Nephron (organoid): ENCODE measurements at regions not wholly inside any gene's neighbourhood (a gene's known extent, or its start where the extent isn't known, plus 50 kb on each side); places are given as distances from the start of the nearest gene placed in this dataset.

Source experiments
- H3K27ac Mint-ChIP-seq, 3 experiments: 2 replicates each; pipeline ENCODE4 v1.8.0; 2020; ENCODE audit warnings: mixed read lengths in 3 of 3, mild to moderate bottlenecking in 2 of 3, moderate library complexity in 1 of 3
- H3K27me3 Mint-ChIP-seq: 2 replicates; pipeline ENCODE4 v1.8.0; 2021; ENCODE audit warnings: low read depth, mild to moderate bottlenecking, moderate library complexity, mixed read lengths
- H3K36me3 Mint-ChIP-seq: 2 replicates; pipeline ENCODE4 v1.8.0; 2020; ENCODE audit warnings: low read depth, mixed read lengths
- H3K4me1 Mint-ChIP-seq: 2 replicates; pipeline ENCODE4 v1.8.0; 2020; ENCODE audit warnings: mixed read lengths
- H3K4me3 Mint-ChIP-seq, 3 experiments: 2 replicates each; pipeline ENCODE4 v1.8.0; 2020; ENCODE audit warnings: mild to moderate bottlenecking in 3 of 3, mixed read lengths in 3 of 3, moderate library complexity in 2 of 3
- H3K9me3 Mint-ChIP-seq: 2 replicates; pipeline ENCODE4 v1.8.0; 2020; ENCODE audit warnings: mixed read lengths
- CTCF ChIP-seq, 3 experiments: fragments of 200-600 bp; sonication (generic); IDR thresholded peaks; one replicate each; pipeline ENCODE4 v1.5.0; 2021; ENCODE audit warnings: antibody characterized with exemption in 3 of 3; ENCODE audit not compliant: unreplicated experiment in 3 of 3

- H3K36me3 Mint-ChIP-seq, result no peaks in the 10 kb centered on the region
These were observed 489.9 kb upstream of the BRINP1 start for GRCh38 chr9:119859128-119859527.

GRCh38 chr9:119853126-119853525, 483.9 kb upstream of the BRINP1 start:
- no peaks in the 10 kb centered on the region for H3K4me1 Mint-ChIP-seq
- peaks cover 3% of the 10 kb centered on the region for H3K27me3 Mint-ChIP-seq
- H3K27ac Mint-ChIP-seq, result no peak overlapping the region
- no peak overlapping the region for H3K4me3 Mint-ChIP-seq
- no peaks in the 10 kb centered on the region for H3K9me3 Mint-ChIP-seq
- H3K36me3 Mint-ChIP-seq, result no peaks in the 10 kb centered on the region
- TF ChIP-seq CTCF (IDR thresholded peaks at IDR 0.05; ENCODE audit: unreplicated experiment in 3 of 3), result no peak

More at GRCh38 chr9:119859128-119859527, 489.9 kb upstream of the BRINP1 start:
- Mint-ChIP-seq H3K4me1 (no peaks in the 10 kb centered on the region), H3K27me3 (peaks cover 5% of the 10 kb centered on the region), H3K4me3 (no peak overlapping the region), H3K27ac (no peak overlapping the region), H3K9me3 (no peaks in the 10 kb centered on the region)
- no peak for TF ChIP-seq CTCF (IDR thresholded peaks at IDR 0.05; ENCODE audit: unreplicated experiment in 3 of 3)

GRCh38 chr9:119852390-119852789, 483.2 kb upstream of the BRINP1 start:
- TF ChIP-seq CTCF (IDR thresholded peaks at IDR 0.05; ENCODE audit: unreplicated experiment in 3 of 3), result no peak
- peak overlapping the region in 1 of 3 experiments; percentile 37 for H3K27ac Mint-ChIP-seq
- H3K36me3 Mint-ChIP-seq, result no peaks in the 10 kb centered on the region
- no peaks in the 10 kb centered on the region for H3K4me1 Mint-ChIP-seq
- H3K27me3 Mint-ChIP-seq, result peaks cover 3% of the 10 kb centered on the region
- no peaks in the 10 kb centered on the region for H3K9me3 Mint-ChIP-seq
- H3K4me3 Mint-ChIP-seq, result no peak overlapping the region

GRCh38 chr9:119844431-119844830, 475.2 kb upstream of the BRINP1 start:
- Mint-ChIP-seq H3K9me3 (no peaks in the 10 kb centered on the region), H3K4me1 (peaks cover 9% of the 10 kb centered on the region), H3K27me3 (no peaks in the 10 kb centered on the region), H3K36me3 (no peaks in the 10 kb centered on the region), H3K27ac (no peak overlapping the region), H3K4me3 (no peak overlapping the region)
- TF ChIP-seq CTCF (IDR thresholded peaks at IDR 0.05; ENCODE audit: unreplicated experiment in 3 of 3), result no peak

- H3K27ac Mint-ChIP-seq, result no peak overlapping the region
- H3K9me3 Mint-ChIP-seq, result no peaks in the 10 kb centered on the region
- H3K4me3 Mint-ChIP-seq, result no peak overlapping the region
- no peaks in the 10 kb centered on the region for H3K36me3 Mint-ChIP-seq
- H3K4me1 Mint-ChIP-seq, result peaks cover 9% of the 10 kb centered on the region
- H3K27me3 Mint-ChIP-seq, result no peaks in the 10 kb centered on the region
- no peak for TF ChIP-seq CTCF (IDR thresholded peaks at IDR 0.05; ENCODE audit: unreplicated experiment in 3 of 3)
These were observed 471.8 kb upstream of the BRINP1 start for GRCh38 chr9:119841016-119841415.

- peak overlapping the region in 1 of 3 experiments; percentile 26 for H3K27ac Mint-ChIP-seq
- no peaks in the 10 kb centered on the region for H3K36me3 Mint-ChIP-seq
- H3K27me3 Mint-ChIP-seq, result peaks cover 4% of the 10 kb centered on the region
- H3K9me3 Mint-ChIP-seq, result no peaks in the 10 kb centered on the region
- H3K4me1 Mint-ChIP-seq, result peaks cover 9% of the 10 kb centered on the region
- TF ChIP-seq CTCF (IDR thresholded peaks at IDR 0.05; ENCODE audit: unreplicated experiment in 3 of 3), result no peak
- H3K4me3 Mint-ChIP-seq, result no peak overlapping the region
These were observed 470.7 kb upstream of the BRINP1 start for GRCh38 chr9:119839888-119840287.
